ENCODE measurements at regions not wholly inside any gene's neighbourhood (a gene's known extent, or its start where the extent isn't known, plus 50 kb on each side); places are given as distances from the start of the nearest gene placed in this dataset.

DNA sequence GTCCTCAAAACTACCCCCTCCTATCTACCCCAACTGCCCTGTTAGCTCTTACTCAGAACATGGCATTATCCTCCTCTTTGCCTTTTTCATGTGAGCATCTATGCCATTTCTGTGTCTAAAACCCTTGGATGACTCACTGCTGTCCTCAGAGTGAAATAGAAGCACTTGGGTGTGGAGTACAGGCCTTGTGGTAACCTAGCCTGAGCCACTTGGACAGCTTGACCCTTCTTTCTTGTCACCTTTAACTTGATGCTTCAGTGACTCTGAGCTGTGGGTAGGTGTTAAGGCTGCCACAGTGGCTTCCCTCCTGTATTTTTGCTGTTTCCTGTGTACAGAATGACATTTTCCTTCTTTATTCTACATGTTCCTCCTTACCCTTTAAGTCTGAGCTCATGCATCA, 391.4 kb downstream of the SH3GL2 start:
- DNase-seq, result no peak

GRCh38 chr9:17978773-17979172, 399.9 kb downstream of the SH3GL2 start:
- no peak for DNase-seq

DNA sequence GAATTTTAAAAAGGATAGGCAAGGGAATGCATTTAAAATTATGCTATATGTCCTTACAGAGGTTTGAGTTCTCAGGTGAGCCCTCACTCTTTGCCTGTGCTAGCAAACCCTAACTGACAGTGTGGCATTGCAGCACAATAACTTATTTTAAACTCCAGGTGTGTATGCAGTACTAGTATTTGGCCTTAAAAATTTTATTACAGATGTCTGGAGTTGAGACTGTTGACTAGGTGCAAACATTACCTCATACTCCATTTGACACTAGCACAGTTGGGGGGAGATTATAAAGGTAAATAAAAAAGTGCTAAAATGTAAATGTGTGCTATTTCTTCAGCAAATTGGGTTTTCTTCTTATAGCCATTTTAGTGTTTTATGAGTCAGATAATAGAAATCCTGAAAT, 407.7 kb downstream of the SH3GL2 start:
- DNase-seq, result no peak

GRCh38 chr9:17987189-17987588, 408.3 kb downstream of the SH3GL2 start:
- no peak for DNase-seq

DNA sequence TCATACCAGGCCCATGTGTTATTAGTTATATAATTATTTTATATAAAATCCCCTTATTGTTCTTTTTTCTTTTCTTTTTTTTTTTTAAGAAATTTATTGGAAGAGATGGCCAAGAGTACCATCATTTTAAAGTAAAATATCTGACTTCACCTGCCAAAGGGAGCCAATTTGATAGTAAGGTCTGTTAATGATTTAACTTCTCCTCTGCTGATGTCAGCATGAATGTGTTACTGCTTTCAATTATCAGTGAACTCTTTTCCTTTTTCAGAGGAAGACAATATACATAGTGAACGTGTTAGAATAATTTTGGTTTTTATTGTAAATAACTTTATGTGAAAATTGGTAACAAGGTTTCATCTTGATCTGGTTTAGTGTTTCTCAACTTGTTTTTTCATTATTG, 409.6 kb downstream of the SH3GL2 start:
- DNase-seq, result no peak

- DNase-seq, result no peak
Measured at GRCh38 chr9:17990602-17991001, 411.7 kb downstream of the SH3GL2 start.

- DNase-seq, result no peak
Measured at GRCh38 chr9:17993024-17993423, 414.2 kb downstream of the SH3GL2 start.

GRCh38 chr9:17994695-17995425, 416.0 kb downstream of the SH3GL2 start:
- no peak for DNase-seq

- no peak for DNase-seq
Measured at GRCh38 chr9:17996728-17997127, 417.9 kb downstream of the SH3GL2 start.

- DNase-seq, result no peak
Measured at GRCh38 chr9:18002718-18003438, 424.0 kb downstream of the SH3GL2 start.

DNA sequence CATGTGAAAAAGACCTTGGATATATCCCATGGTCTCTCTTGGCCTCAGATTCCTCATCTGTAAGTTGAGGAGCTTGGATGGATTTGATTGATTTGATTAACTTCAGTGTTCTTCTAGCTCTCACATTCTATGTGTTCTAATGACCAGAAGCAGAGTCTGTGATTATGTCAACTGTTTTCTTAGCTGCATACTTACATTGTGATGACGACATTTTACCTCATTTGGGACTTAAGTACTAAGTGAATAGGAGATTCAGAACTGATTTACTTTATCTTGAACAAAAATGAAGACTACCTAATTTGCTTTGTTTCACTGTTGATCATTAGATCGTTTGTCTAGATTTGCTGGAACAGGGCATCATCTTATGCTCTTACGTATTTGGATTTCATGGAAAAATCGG, 427.7 kb downstream of the SH3GL2 start:
- DNase-seq, result no peak

DNA sequence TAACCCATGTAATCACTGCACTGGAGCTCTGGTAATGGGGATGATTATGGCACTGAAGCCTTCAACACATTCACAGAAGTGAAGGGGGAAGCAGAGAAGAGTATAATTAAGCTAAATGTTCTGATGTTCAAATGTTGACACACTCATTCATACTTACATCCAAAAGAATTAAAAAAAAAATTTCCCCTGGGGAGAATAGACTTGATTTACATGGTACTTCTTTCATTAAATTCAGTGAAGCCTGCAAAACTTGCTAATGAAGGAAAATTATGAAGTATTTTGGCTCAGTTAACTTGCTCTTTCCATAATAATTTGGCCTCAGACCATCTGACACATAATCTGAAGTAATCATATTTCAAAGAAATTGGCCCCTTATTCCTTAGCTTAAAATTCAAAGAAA, 428.8 kb downstream of the SH3GL2 start:
- no peak for DNase-seq

DNA sequence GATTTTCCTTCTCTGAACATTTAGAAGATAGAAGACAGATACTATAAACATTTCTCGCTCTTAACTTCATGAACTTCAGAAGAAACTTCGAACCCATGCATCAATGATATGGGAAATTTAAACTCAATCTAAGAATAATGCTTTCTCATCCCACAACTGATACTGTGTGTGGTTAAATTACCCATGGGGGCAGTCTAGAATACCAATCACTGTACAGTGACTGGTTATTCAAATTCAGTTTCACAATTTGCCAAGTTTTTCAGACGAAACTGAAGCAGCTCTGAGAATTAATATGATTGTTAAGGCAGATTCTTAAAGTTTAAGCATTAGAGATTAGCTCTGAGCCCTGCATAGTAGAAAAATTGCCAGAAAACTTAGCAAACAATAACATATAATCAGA, 431.0 kb downstream of the SH3GL2 start:
- no peak for DNase-seq

- no peak for DNase-seq
Measured at GRCh38 chr9:18010492-18010891, 431.6 kb downstream of the SH3GL2 start.

- no peak for DNase-seq
Measured at GRCh38 chr9:18012170-18012569, 433.3 kb downstream of the SH3GL2 start.

DNA sequence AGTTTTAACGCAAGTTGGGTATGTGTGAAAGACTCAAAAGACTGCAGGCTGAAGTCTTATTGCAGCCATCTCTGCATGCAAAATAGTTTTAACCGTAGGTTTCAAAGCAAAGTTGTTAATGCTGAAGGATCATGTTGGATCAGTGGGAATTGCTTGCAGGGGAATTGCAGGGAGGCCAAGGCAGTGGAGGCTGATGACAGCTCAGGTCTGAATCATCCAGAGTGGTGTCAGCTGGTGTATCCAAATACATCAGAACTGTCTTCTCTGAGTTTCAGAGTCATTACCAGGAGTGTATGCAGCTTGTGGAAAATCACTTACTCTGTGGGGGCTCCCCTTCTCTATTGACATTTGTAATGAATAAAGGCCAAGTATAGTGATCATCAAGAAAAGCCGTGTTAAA, 435.7 kb downstream of the SH3GL2 start:
- DNase-seq, result no peak

DNA sequence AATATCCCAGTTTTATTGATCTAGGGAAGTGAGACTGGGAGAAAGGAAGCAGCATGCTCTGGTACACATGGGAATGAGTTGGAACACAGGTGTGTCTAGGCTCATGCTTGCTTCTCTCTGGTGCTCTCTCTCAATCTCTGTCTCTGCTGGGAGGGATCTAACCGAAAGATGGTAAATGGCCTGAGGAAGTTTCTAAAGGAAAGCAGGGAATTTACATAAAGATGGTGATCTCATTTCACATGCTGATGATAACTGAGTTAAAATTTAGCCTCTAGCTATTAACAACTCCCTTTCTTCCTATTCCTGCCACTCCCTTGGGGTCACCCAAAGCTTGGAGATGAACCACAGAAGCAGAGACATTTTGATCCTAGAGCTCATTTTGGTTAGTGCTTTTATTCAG, 436.2 kb downstream of the SH3GL2 start:
- no peak for DNase-seq

DNA sequence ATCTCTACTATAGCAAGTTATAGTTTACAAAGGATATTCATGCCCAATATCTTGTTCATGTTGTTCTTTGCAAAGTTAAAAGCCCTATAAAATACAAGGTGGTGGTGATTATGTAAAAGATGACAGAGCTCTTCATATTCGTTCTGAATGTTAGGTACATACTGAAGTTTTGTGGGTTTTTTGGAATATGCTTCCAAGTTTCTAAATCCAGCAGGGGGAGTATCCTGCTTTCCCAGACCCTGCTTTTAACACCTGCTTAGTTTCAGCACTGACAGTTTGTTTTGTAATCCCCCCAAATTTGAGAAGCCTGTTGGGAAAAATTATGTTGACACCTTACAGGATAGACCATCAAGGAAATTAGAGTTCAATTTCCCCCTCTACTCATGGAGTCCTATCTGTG, 438.3 kb downstream of the SH3GL2 start:
- DNase-seq, result no peak

GRCh38 chr9:18018221-18018620, 439.4 kb downstream of the SH3GL2 start:
- no peak for DNase-seq

DNA sequence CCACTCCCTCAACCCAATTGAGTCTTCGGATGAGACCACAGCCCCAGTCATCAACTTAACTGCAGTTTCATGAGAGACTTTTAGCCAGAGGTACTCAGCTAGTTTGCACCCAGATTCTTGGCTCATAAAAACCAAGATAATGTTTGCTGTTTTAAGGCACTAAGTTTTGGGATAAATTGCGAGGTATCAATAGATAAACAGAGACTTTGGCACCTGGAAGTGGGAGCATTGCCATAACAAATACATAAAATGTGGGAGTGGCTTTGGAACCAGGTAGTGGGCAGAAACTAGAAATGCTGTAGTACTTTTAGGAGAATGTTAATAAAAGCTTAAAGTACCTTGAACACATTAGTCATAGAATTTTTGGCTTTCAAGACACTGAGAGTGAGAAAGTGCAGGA, 439.8 kb downstream of the SH3GL2 start:
- no peak for DNase-seq

- DNase-seq, result no peak
Measured at GRCh38 chr9:18020121-18020745, 441.4 kb downstream of the SH3GL2 start.

GRCh38 chr9:18022642-18023041, 443.8 kb downstream of the SH3GL2 start:
- no peak for DNase-seq

DNA sequence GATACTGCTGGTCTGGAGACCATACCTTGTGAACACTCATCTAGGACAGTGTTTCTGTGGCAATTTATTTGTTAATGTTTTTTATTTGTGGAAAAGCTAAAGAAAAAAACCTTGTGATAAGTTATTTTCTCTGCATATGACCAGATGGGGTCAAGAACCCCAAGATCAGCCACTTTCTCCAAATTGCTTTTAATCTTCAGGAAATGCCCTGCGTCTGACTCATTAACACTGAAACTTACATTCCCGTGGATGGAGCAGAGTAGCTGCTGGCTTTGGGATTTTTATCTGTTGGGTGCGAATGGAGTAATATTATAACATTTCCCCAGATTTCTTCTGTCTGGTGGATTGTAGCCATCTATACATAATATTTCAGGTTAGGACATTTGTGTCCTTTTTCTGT, 444.5 kb downstream of the SH3GL2 start:
- DNase-seq, result no peak

GRCh38 chr9:18032636-18033035, 441.3 kb upstream of the ADAMTSL1 start:
- no peak for DNase-seq

Data from T-helper 1 cell (primary cell).